Stimulated activated naive CD8-positive, alpha-beta T cell treated with anti-CD3 and anti-CD28 coated beads, Interleukin-15, Interleukin-2, amounts not matched to agents 100 U/mL and 50 U/mL, for 24 hours (primary cell): ENCODE measurements at regions not wholly inside any gene's neighbourhood (a gene's known extent, or its start where the extent isn't known, plus 50 kb on each side); places are given as distances from the start of the nearest gene placed in this dataset.

Experiments used
- ATAC-seq: fragments of 150-1000 bp; cut with Tn5 transposase; one replicate; pipeline ENCODE4 v1.10.0; 2021
- DNase-seq: peaks from one replicate; pipeline ENCODE4 v3.0.0; 2021

- DNase-seq: no peak
- no peak for ATAC-seq
Measured at GRCh38 chr7:1286946-1287645, 54.4 kb downstream of the UNCX start.

GRCh38 chr7:1287752-1288201 is 55.1 kb downstream of the UNCX start:
- ATAC-seq (no peak), DNase-seq (no peak)

- ATAC-seq (no peak), DNase-seq (no peak)
Measured at GRCh38 chr7:1288390-1288995, 55.8 kb downstream of the UNCX start.

GRCh38 chr7:1288996-1289551 is 56.4 kb downstream of the UNCX start:
- no peak for DNase-seq
- no peak for ATAC-seq

GRCh38 chr7:1289666-1290025 is 57.0 kb downstream of the UNCX start:
- DNase-seq (no peak), ATAC-seq (no peak)

GRCh38 chr7:1290026-1290678 is 57.5 kb downstream of the UNCX start:
- DNase-seq (peak; percentile 28), ATAC-seq (peak; percentile 38)

GRCh38 chr7:1290679-1291356 is 58.1 kb downstream of the UNCX start:
- ATAC-seq (no peak), DNase-seq (no peak)

- ATAC-seq (no peak), DNase-seq (no peak)
Measured at GRCh38 chr7:1291357-1291689, 58.7 kb downstream of the UNCX start.

GRCh38 chr7:1291845-1292765 is 59.4 kb downstream of the UNCX start:
- no peak for DNase-seq
- no peak for ATAC-seq

- ATAC-seq: no peak
Measured at GRCh38 chr7:1292972-1293830, 60.5 kb downstream of the UNCX start.

GRCh38 chr7:1293950-1294411 is 61.3 kb downstream of the UNCX start:
- ATAC-seq (no peak), DNase-seq (no peak)

More at GRCh38 chr7:1292972-1293830, 60.5 kb downstream of the UNCX start:
- DNase-seq: no peak

GRCh38 chr7:1295776-1296355 is 63.2 kb downstream of the UNCX start:
- ATAC-seq: no peak
- DNase-seq: no peak

- ATAC-seq: no peak
- no peak for DNase-seq
Measured at GRCh38 chr7:1296356-1296981, 63.8 kb downstream of the UNCX start.

- DNase-seq (no peak), ATAC-seq (no peak)
Measured at GRCh38 chr7:1297017-1297960, 64.6 kb downstream of the UNCX start.

GRCh38 chr7:1298051-1298930 is 65.6 kb downstream of the UNCX start:
- DNase-seq: no peak
- no peak for ATAC-seq

- no peak for DNase-seq
- no peak for ATAC-seq
Measured at GRCh38 chr7:1298931-1299885, 66.5 kb downstream of the UNCX start.
